ENCODE measurements at regions not wholly inside any gene's neighbourhood (a gene's known extent, or its start where the extent isn't known, plus 50 kb on each side); places are given as distances from the start of the nearest gene placed in this dataset.
"Not testable (repeated sequence)": the region's sequence is repeated elsewhere in the genome, so short reads cannot be mapped to it uniquely, and the experiment has no call there.

- no peak for DNase-seq
These were observed 70.6 kb downstream of the RSL24D1 start for GRCh38 chr15:55126111-55126510.

GRCh38 chr15:55124616-55125015 lies 72.1 kb downstream of the RSL24D1 start:
- DNase-seq: no peak

- DNase-seq: no peak
These were observed 78.3 kb downstream of the RSL24D1 start for GRCh38 chr15:55118344-55118870.

DNA sequence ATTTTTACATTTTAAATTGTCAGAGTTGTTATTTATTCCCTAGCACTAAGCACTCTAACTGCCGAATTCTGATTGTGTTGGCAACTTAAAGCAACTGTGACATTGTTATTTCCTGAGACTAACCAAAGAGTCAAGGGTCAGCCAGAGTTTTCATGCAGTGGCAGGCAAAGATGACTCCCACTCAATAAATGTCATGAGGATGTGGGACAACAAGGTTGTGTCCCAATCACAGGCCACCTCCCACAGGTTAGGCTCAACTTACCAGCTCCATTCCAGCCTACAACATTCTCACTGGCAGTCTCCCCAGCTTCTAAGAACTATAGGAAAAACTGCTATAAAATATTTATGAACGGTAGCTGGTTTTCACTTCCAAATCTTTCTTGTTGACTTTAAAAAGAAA lies 80.1 kb downstream of the RSL24D1 start:
- DNase-seq: no peak

GRCh38 chr15:55113736-55114135 lies 83.0 kb downstream of the RSL24D1 start:
- DNase-seq: no peak

DNA sequence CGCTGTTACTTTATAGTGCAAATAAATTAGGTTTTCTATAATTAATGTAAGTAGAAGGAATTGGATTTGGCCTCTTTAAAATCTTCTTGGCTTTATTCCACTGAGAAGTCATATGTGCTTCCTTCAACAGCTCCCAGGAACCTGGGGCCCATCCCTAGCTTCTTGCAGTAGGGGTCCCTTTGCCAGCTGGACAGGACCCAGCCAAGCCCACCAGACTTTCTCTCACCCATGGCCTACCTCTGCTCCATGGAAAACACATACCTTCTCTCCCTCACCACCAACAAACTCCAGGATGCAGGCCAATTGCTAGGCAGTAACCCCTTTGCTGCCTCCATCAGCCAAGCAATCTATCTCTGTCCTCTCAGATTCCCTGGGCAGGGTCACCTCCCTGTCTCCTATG lies 84.0 kb downstream of the RSL24D1 start:
- DNase-seq: no peak

DNA sequence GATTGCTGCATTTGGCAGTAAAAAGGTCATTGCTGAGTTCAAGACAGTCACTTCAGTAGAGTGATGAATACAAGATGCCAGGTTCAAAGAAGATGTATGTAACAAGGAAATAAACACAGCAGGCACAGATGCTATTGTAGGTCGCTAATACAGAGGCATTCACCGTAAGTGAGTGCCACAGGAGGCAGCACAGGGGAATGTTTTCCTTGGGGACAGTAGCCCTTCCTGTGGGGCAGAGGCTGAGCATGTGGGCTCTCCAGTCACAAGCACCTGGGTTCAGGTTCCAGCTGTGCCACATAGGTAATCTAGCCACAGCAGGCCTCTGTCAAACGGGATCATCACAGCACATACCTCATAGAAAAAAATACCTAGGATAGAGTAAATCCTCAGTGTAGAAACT lies 86.3 kb downstream of the RSL24D1 start:
- DNase-seq: no peak

DNA sequence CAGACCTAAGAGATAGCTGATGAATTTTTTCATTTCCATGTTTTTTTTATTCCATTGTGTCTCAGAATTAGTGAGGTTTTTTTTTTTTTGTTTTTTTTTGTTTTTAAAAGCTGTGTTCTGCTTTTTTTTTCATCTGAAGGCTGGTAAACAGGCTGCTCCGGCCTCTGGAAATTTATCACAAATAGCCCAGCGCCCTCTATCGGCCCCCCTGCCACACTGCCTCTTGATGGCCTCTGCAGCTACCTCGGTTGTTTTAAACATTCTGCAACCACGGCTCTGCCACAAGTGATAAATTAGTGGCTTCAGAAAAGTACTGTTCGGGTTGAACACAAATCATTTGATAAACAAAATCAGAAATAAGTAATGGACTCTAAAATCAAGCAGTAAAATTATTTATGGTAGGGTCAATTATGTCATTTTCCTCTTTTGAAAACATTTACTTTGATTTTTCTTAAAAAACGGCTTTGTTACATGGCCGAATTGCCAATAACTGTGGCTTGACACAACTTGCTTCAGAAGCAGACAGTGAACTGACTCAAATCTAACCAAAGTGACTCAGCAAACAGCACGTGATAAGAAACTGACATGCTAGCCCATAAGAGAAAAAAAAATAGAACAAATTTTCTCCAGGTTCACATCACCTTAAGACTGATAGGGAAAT lies 87.8 kb downstream of the RSL24D1 start:
- DNase-seq: peak; percentile 42

DNA sequence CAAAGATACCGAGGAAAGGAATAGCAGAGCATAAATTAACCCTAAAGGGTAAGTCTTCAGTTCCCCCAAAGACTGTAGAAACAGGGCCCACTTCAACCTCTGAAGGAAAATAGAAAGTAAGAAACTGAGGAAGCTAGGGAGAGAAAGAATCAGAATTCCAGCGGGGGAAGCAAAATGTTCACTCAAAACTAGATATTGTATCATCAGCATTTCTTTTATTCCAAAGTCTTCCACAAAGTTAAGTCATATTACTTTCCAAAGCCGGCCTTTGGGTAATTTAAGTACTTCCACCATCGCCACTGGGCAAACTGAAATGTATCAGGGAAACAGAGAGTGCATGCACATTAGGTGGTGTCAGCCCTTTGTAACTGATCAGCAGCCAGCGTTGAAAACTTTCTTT lies 88.3 kb downstream of the RSL24D1 start:
- DNase-seq: no peak

- DNase-seq: no peak
These were observed 90.6 kb downstream of the RSL24D1 start for GRCh38 chr15:55106155-55106554.

- DNase-seq: no peak
These were observed 102.6 kb downstream of the RSL24D1 start for GRCh38 chr15:55094136-55094535.

DNA sequence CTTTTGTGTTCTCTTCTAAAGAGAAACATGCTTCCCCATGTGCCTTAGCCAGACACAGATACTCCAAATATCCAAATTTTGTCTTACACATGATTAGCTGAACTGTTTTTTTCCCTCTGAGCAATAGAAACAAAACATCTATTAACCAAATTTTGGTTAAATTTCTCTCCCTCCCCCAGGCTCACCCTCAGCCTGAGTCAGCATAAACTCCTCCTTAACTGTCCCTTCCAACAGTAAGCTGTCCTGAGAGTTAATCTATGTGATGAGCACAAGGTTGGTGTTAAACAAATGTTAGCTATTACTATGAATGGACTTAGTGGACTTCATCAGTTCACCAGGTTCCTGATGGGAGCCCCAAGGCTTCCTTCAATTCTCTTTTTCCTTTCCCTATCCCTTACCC lies 108.5 kb downstream of the RSL24D1 start:
- DNase-seq: no peak

GRCh38 chr15:55084673-55085072 lies 112.1 kb downstream of the RSL24D1 start:
- no peak for DNase-seq

GRCh38 chr15:55084216-55084615 lies 112.5 kb downstream of the RSL24D1 start:
- no peak for DNase-seq

DNA sequence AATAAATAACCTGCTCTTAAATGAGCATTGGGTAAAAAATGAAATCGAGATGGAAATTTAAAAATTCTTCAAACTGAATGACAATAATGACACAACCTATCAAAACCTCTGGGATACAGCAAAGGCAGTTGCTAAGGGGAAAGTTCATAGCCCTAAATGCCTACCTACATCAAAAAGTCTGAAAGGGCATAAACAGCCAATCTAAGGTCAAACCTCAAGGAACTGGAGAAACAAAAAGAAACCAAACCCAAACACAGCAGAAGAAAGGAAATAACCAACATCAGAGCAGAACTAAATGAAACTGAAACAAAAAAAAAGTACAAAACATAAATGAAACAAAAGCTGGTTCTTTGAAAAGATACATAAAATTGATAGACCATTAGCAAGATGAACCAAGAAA lies 119.7 kb downstream of the RSL24D1 start:
- not testable (repeated sequence) for DNase-seq

DNA sequence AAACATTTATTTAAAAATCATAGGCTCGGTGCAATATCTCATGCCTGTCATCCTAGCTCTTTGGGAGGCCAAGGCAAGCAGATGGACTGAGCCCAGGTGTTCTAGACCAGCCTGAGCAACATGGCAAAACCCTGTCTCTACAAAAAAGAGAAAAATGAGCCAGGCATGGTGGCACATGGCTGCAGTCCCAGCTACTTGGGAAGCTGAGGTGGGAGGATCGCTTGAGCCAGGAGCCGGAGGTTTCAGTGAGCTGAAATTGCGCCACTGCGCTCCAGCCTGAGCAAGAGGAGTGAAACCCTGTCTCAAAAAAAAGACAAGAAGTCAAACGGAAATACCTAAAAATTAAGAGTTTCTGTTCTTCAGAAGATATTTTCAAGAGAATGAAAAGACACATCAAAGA lies 122.3 kb downstream of the RSL24D1 start:
- no peak for DNase-seq

DNA sequence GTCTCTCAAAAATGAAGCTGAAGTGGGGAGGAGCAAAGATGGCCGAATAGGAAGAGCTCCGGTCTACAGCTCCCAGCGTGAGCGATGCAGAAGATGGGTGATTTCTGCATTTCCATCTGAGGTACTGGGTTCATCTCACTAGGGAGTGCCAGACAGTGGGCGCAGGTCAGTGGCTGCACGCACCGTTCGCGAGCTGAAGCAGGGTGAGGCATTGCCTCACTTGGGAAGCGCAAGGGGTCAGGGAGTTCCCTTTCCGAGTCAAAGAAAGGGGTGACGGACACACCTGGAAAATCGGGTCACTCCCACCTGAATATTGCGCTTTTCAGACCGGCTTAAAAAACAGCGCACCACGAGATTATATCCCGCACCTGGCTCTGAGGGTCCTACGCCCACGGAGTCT lies 132.8 kb downstream of the RSL24D1 start:
- DNase-seq: not testable (repeated sequence)

DNA sequence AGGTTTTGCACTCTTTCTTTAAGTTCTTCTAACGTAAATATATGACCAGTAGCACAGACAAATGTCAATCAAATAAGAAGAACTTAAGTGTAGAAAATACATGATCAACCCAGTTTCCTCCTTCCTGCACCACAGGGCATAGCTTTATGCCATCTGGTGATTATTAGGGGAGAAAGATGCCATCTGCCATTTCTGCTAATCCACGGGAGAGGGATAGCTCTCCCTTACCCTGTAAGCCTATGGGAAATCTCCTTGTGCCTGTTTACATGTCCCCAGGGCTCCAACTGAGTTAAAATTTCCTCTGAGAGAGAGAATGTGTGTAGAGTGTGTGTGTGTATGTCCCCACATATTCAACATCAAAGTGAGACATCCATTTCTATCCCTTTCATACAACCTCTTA lies 135.9 kb downstream of the RSL24D1 start:
- no peak for DNase-seq

GRCh38 chr15:55056500-55056899 lies 140.2 kb downstream of the RSL24D1 start:
- no peak for DNase-seq

DNA sequence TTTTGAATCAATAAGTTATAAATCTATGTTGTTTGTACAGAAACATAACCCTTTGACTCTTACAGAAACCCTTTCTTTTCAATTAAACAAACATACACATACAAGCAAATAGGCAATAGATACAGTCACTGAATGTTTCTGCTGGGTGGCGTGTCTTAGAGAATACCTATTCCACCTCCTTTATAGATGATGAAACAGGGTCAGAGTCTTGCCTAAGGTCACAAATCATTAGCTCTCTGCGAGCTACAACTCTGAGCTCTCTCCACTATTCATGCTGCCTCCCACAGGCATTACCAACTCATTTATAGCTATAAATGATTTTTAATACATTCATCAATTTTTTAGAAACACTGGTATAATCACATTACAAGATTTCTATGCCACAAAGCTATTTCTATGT lies 152.6 kb downstream of the RSL24D1 start:
- DNase-seq: no peak

GRCh38 chr15:55037071-55037470 lies 159.7 kb downstream of the RSL24D1 start:
- no peak for DNase-seq

GRCh38 chr15:55035749-55036148 lies 161.0 kb downstream of the RSL24D1 start:
- no peak for DNase-seq

GRCh38 chr15:55033574-55033973 lies 163.2 kb downstream of the RSL24D1 start:
- DNase-seq: no peak

DNA sequence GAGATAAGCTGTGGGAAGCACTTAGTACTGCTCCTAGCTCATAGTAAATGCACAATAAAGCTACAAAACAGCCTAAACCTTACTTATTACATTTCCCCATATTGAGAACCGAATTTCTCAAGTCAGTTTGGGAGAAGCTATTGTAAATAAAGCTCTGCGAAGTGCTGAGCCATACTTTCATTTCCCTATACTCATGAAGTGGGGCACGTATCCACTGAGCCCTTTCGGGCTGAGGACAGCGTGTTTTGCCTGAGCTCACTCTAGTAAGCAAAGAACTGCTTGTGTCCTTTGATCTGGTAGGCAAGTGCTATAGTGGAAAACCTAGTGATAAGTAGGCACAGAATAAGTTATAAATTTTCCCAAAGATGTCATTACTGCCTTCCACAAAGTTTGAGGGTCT lies 165.0 kb downstream of the RSL24D1 start:
- DNase-seq: no peak

- DNase-seq: no peak
These were observed 170.4 kb downstream of the RSL24D1 start for GRCh38 chr15:55026381-55026780.
